ENCODE measurements at regions not wholly inside any gene's neighbourhood (a gene's known extent, or its start where the extent isn't known, plus 50 kb on each side); places are given as distances from the start of the nearest gene placed in this dataset.

- no peak for ATAC-seq
Measured at GRCh38 chr10:110355141-110355831, 50.6 kb upstream of the SMNDC1 start.

- ATAC-seq: no peak
Measured at GRCh38 chr10:110355922-110356627, 51.4 kb upstream of the SMNDC1 start.

GRCh38 chr10:110356628-110357245 lies 52.0 kb upstream of the SMNDC1 start:
- ATAC-seq: peak; percentile 87

DNA sequence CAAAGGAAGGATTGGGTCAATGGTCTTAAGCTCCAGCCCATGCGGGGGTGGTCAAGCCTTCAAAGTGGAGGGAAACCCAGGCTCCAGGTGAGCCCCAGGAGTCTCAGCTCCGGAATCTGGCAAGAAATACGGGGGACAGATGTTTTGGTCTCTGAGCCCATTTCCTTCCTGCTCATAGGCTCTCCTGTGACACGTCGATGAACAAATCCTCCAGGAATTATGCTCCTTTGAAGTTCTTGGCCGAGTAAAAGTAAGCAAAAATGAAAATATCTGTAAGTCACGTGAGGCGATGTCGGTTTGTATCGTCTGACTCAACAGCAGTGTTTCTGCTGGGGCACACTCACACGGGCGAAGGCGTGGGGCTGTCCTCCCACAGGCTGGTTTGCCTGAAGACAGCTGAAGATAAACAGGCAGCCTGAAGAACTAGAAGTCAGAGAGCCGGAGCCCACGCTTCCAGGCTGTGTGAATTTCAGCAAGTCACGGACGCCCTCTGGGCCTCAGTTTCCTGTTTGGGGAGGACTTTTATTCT lies 52.6 kb upstream of the SMNDC1 start:
- ATAC-seq: peak; percentile 24

DNA sequence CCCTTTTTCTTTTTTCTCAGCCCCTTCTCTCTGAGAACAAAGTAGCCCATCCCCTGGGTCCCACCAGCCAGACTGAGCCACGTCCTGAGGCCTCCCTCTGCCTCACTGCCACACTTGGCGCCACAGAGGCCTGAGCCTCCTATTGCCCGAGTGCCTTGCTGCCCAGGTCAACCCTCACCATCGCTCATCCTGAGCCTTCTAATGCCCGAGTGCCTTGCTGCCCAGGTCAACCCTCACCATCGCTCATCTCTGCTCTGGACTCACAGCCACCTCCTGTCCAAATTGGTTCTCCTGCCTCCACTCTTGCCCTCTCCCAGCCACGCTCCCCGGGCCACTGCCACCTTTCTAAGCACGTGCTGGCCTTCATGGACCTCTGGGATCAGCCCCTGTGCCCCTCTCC lies 53.2 kb upstream of the SMNDC1 start:
- no peak for ATAC-seq

GRCh38 chr10:110358278-110358677 lies 53.6 kb upstream of the SMNDC1 start:
- no peak for ATAC-seq

- ATAC-seq: peak; percentile 38
Measured at GRCh38 chr10:110358869-110359629, 54.3 kb upstream of the SMNDC1 start.

- ATAC-seq: no peak
Measured at GRCh38 chr10:110360857-110361474, 56.2 kb upstream of the SMNDC1 start.

GRCh38 chr10:110361800-110362456 lies 57.2 kb upstream of the SMNDC1 start:
- no peak for ATAC-seq

GRCh38 chr10:110363572-110364411 lies 59.1 kb upstream of the SMNDC1 start:
- peak; percentile 4 for ATAC-seq

- ATAC-seq: peak; percentile 37
Measured at GRCh38 chr10:110364531-110364937, 59.8 kb upstream of the SMNDC1 start.

- ATAC-seq: no peak
Measured at GRCh38 chr10:110365356-110366143, 60.8 kb upstream of the SMNDC1 start.

DNA sequence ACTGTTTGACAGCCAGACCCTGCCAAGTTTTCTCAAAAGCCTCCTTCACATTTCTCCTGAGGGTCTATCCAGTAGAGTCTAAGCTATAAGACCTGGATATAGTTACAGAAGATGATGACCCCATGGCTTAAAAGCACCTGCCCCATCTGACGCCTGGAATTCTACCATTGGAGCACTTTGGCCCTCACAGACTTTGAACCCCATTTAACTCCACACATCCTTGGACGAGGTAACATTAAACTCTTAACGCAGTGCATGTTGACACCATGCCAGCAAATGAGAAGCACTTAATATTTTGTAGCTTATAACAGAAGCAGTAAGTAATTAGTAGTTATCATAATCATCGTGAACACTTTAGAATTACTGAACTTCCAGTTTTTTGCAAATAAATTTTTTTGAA lies 61.9 kb upstream of the SMNDC1 start:
- ATAC-seq: no peak

GRCh38 chr10:110368002-110368401 lies 63.3 kb upstream of the SMNDC1 start:
- no peak for ATAC-seq

DNA sequence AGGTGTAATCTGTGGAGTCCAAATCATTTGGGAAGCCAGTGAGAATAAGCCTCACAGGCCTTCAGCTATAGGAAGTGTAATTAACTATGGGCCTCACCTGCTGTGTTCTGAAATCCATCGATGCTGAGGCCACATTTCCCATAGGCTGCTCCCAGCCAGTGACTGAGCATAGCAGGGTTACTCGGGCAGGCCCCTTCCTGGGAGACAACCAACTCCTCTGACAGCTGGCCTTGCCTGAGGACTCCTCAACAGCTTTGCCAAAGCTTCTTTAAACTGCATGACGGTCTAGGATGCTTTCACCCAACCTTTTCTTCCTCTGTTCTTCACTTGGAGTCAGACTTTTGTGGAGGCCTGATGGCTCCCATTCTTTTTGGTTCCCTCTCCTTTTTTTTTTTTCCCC lies 63.8 kb upstream of the SMNDC1 start:
- no peak for ATAC-seq

DNA sequence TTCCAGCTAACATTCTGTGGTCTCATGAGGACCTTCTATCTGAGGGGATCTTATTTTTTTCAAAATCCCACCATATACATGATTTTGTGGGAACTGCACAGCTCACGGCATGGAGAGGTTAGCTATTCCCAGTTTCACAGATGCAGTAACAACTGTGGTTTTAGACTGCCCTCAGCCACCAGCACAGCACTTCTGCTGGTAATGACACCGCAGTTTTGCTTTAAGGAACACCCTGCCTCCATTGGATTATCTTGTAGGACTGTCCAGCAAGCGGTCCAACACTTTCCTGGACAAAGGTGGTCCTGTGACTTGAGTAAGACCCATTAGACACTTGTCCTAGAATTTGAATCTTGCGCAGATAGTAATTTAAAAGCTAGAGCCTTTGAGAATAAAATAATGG lies 65.3 kb upstream of the SMNDC1 start:
- no peak for ATAC-seq

DNA sequence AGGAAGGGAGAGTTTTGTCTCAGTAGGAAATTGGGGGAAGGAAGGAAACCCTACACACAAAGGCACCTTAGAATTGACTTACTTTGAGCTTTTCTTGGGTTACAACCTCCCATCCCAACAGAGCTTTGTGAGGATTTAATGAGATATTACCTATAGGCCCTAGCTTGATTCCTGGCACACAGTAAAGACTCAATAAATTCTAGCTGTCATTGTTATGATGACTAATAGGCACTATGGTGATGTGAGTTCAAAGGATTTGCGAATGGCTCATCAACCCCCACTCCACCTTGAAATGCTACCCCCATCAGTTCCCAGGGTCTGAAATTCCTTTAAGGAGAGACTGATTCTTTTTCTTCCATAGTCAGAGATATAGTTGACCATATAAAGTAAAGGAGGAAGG lies 67.9 kb upstream of the SMNDC1 start:
- peak; percentile 59 for ATAC-seq

- ATAC-seq: peak; percentile 33
Measured at GRCh38 chr10:110373059-110373458, 68.3 kb upstream of the SMNDC1 start.

DNA sequence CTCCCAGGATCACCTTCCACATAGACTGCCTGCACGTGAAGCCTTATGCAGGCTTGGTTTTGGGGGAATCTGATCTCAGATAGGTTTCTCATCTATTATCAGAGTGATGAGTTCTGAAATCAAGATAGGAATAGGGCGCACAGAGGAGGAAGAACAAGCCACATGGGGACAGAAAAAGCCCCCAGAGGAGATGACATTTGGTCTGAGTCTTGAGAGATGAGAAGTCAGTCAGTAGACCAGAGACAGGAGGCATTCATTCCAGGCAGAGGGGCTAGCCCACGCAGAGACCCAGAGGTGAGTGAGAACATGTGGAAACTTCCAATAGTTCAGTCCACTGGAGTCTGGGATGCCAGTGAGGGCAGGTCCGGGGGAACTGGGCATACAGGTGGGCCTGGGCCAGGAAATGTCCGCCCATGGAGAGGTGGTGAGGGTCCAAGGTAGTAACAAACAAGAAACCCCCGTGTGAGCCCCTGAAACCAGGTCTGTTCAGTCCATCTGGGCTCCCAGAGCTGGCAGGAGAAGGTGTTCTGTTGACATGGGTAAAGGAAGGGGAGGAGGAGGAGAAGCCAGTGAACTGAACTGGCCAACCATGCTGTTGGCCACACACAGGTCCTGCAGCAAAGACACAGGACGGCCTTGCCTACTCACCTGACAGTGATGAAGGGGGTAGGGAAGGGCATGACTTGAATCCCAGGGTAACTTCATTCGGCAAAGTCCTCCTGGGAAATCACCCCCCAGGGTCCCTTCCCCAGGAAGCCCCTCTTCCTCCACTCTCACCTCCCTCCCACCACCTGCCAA lies 69.3 kb upstream of the SMNDC1 start:
- ATAC-seq: no peak
